ENCODE measurements at regions not wholly inside any gene's neighbourhood (a gene's known extent, or its start where the extent isn't known, plus 50 kb on each side); places are given as distances from the start of the nearest gene placed in this dataset.
"Not testable (repeated sequence)": the region's sequence is repeated elsewhere in the genome, so short reads cannot be mapped to it uniquely, and the experiment has no call there.

GRCh38 chr10:16234916-16235315, 201.9 kb upstream of the PTER start:
- TF ChIP-seq CTCF (conservative IDR thresholded peaks at IDR 0.05) = no peak
- H3K27ac ChIP-seq = no peak overlapping the region

GRCh38 chr10:16242446-16242845, 194.4 kb upstream of the PTER start:
- no peak for TF ChIP-seq CTCF (conservative IDR thresholded peaks at IDR 0.05)

DNA sequence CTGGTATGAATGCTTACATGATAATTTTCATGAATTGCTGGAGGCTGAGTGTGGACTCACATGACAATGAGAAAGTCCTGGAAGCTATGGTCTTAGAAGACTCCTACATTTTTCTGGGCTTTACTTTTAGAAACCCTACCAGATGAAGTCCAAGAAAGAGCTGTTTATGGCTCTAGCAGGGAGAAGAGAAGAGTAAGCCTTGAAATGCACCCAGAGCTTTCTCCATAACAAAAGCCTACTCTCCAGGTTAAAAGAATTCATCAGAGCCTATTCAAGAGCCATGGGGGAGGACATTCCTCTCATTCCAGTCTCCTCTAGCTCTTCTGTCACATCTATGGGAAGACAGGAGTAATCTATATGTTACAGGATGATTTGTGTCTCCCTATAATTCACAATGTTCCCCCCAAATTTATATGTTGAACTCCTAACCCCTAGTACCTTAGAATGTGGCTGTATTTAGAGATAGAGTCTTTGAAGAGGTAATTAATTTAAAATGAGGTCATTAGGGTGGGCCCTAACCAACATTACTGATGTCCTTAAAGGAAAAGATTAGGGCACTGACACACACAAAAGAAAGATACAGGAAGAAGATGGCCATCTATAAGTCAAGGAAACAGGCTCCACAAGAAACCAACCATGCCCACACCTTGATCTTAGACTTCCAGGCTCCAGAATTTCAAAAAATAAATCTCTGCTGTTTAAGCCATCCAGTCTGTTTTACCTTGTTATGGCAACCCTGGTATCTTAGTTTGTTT, 193.8 kb upstream of the PTER start:
- no peak overlapping the region for H3K27ac ChIP-seq
- TF ChIP-seq CTCF (conservative IDR thresholded peaks at IDR 0.05) = no peak

More at GRCh38 chr10:16242446-16242845, 194.4 kb upstream of the PTER start:
- no peak overlapping the region for H3K27ac ChIP-seq

GRCh38 chr10:16250136-16250535, 186.7 kb upstream of the PTER start:
- not testable (repeated sequence) for H3K27ac ChIP-seq

DNA sequence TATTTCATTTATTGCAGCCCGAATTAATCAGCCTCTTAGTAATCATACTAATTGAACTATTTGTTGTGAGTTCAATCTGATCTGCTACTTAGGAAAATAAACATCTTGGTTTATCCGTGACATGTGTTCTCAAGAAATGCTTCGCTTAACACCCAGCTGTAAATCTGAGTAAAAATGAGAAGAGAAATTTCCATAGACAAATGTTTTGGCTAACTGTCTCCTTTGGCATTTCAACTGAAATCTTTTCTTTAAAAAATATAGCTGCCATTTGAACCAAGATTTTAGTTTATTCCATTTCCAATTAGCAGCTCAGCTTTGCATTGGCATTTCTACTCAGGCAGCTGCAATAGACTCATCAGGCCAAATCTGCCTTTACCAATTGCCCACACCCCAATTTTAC, 180.5 kb upstream of the PTER start:
- no peak for TF ChIP-seq CTCF (conservative IDR thresholded peaks at IDR 0.05)
- no peak overlapping the region for H3K27ac ChIP-seq

DNA sequence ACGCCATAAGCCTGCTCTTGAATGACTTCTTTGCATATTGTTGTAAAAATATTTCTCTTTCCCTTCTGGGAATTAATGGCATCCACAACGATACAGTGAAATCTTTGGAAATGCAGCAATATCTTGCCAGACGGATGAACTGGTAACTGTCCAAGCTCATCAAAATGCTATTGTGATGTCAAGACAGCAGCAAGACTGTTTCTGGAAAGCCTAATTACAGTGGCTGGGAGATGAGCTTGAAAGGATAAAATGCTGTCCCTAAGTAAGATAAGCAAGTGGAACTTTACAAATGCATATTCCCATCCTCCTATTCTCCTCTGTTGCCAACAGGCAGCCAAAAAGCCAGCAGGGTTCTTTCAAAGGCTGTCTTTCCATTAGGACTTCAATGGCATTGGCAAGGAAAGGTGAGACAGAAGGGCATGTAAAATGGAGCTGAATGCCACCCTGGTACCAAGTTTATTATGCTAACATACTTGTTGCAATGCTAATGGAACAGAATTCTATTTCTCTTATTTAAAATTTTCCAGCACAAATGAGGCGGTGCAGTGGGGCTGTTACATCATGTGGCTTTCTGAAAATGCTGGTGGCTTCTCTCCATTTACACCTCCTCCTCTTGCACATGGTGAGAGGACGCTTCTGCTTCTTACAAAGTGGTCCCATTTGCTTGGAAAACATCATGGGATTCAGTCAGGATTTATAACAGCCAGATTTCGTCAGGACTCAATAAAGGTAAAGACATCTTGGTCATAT, 178.3 kb upstream of the PTER start:
- TF ChIP-seq CTCF (conservative IDR thresholded peaks at IDR 0.05) = no peak
- H3K27ac ChIP-seq = no peak overlapping the region

GRCh38 chr10:16259726-16260125, 177.1 kb upstream of the PTER start:
- no peak for TF ChIP-seq CTCF (conservative IDR thresholded peaks at IDR 0.05)

GRCh38 chr10:16260388-16260787, 176.4 kb upstream of the PTER start:
- no peak for TF ChIP-seq CTCF (conservative IDR thresholded peaks at IDR 0.05)
- H3K27ac ChIP-seq = no peak overlapping the region

More at GRCh38 chr10:16259726-16260125, 177.1 kb upstream of the PTER start:
- H3K27ac ChIP-seq = no peak overlapping the region
